ENCODE measurements at regions not wholly inside any gene's neighbourhood (a gene's known extent, or its start where the extent isn't known, plus 50 kb on each side); places are given as distances from the start of the nearest gene placed in this dataset.
A peak's percentile ranks its signal among the peaks of the same experiment; 100 is the strongest.
"Not testable (repeated sequence)": the region's sequence is repeated elsewhere in the genome, so short reads cannot be mapped to it uniquely, and the experiment has no call there.

- DNase-seq = peak; percentile 82
Measured at GRCh38 chr2:18976168-18976961, 382.1 kb downstream of the OSR1 start.

GRCh38 chr2:18975506-18976167 is 382.8 kb downstream of the OSR1 start:
- DNase-seq = no peak

GRCh38 chr2:18971628-18972027 is 382.3 kb upstream of the NT5C1B start:
- DNase-seq = no peak

- DNase-seq = no peak
Measured at GRCh38 chr2:18971069-18971378, 381.7 kb upstream of the NT5C1B start.

GRCh38 chr2:18966131-18966530 is 376.8 kb upstream of the NT5C1B start:
- no peak for DNase-seq

- not testable (repeated sequence) for DNase-seq
Measured at GRCh38 chr2:18963739-18964256, 374.4 kb upstream of the NT5C1B start.

- no peak for DNase-seq
Measured at GRCh38 chr2:18961991-18962421, 372.6 kb upstream of the NT5C1B start.

GRCh38 chr2:18959952-18960717 is 370.8 kb upstream of the NT5C1B start:
- no peak for DNase-seq

- no peak for DNase-seq
Measured at GRCh38 chr2:18959200-18959599, 369.8 kb upstream of the NT5C1B start.

GRCh38 chr2:18957909-18958308 is 368.5 kb upstream of the NT5C1B start:
- no peak for DNase-seq

- DNase-seq = no peak
Measured at GRCh38 chr2:18950361-18950851, 361.0 kb upstream of the NT5C1B start.

GRCh38 chr2:18949871-18950270 is 360.5 kb upstream of the NT5C1B start:
- no peak for DNase-seq

GRCh38 chr2:18940184-18940583 is 350.8 kb upstream of the NT5C1B start:
- no peak for DNase-seq

GRCh38 chr2:18939740-18940139 is 350.4 kb upstream of the NT5C1B start:
- not testable (repeated sequence) for DNase-seq

- no peak for DNase-seq
Measured at GRCh38 chr2:18934886-18935285, 345.5 kb upstream of the NT5C1B start.

- DNase-seq = no peak
Measured at GRCh38 chr2:18932853-18933252, 343.5 kb upstream of the NT5C1B start.

- DNase-seq = no peak
Measured at GRCh38 chr2:18930971-18931370, 341.6 kb upstream of the NT5C1B start.

- no peak for DNase-seq
Measured at GRCh38 chr2:18927525-18928232, 338.3 kb upstream of the NT5C1B start.

- DNase-seq = no peak
Measured at GRCh38 chr2:18926631-18927524, 337.5 kb upstream of the NT5C1B start.

GRCh38 chr2:18925296-18925695 is 335.9 kb upstream of the NT5C1B start:
- DNase-seq = no peak

GRCh38 chr2:18924886-18925285 is 335.5 kb upstream of the NT5C1B start:
- DNase-seq = no peak

GRCh38 chr2:18924386-18924785 is 335.0 kb upstream of the NT5C1B start:
- DNase-seq = no peak

Measured in NCI-H1436 (cell line).